Natural killer cell (primary cell): ENCODE measurements at regions not wholly inside any gene's neighbourhood (a gene's known extent, or its start where the extent isn't known, plus 50 kb on each side); places are given as distances from the start of the nearest gene placed in this dataset.

Source experiments
- ATAC-seq, 3 donors: fragments of 150-1000 bp in 2 of 3; fragments of 200-7000 bp in 1 of 3; cut with Tn5 transposase; 1 replicate in 1 of 3; 2 replicates in 2 of 3; pipeline ENCODE4 v1.10.0; 2021; ENCODE audit warnings: mild to moderate bottlenecking in 2 of 3, moderate library complexity in 2 of 3
- DNase-seq, 2 donors: peaks; one replicate each; pipeline versions ENCODE4 v3.0.0 to v3.0.0-alpha.2; 2013 to 2021; ENCODE audit warnings: mixed read lengths in 1 of 2
- H3K27ac ChIP-seq: one replicate; pipeline ENCODE4 v1.5.1; 2013; ENCODE audit warnings: mild to moderate bottlenecking, low read length
- H3K27me3 ChIP-seq: one replicate; pipeline ENCODE4 v1.6.1; 2013; ENCODE audit warnings: low read length; ENCODE audit not compliant: control insufficient read depth, insufficient read depth
- H3K36me3 ChIP-seq: one replicate; pipeline ENCODE4 v1.6.1; 2013; ENCODE audit warnings: low read length; ENCODE audit not compliant: control insufficient read depth, insufficient read depth
- H3K4me1 ChIP-seq: one replicate; pipeline ENCODE4 v1.6.1; 2013; ENCODE audit warnings: low read length; ENCODE audit not compliant: control insufficient read depth, insufficient read depth
- H3K4me3 ChIP-seq: one replicate; pipeline ENCODE4 v1.5.1; 2013; ENCODE audit warnings: low read length
- H3K9me3 ChIP-seq: one replicate; pipeline ENCODE4 v1.6.1; 2013; ENCODE audit warnings: low read length; ENCODE audit not compliant: control insufficient read depth, insufficient read depth
- H3K27ac Mint-ChIP-seq, 2 donors: one replicate each; pipeline ENCODE4 v1.8.0; 2022; ENCODE audit warnings: mild to moderate bottlenecking in 2 of 2, mixed read lengths in 2 of 2, moderate library complexity in 1 of 2
- H3K27me3 Mint-ChIP-seq, 2 donors: one replicate each; pipeline ENCODE4 v1.8.0; 2022; ENCODE audit warnings: low read depth in 2 of 2, mixed read lengths in 2 of 2
- H3K36me3 Mint-ChIP-seq: one replicate; pipeline ENCODE4 v1.8.0; 2022; ENCODE audit warnings: mixed read lengths
- H3K4me1 Mint-ChIP-seq, 2 donors: one replicate each; pipeline ENCODE4 v1.8.0; 2022; ENCODE audit warnings: mixed read lengths in 2 of 2
- H3K4me3 Mint-ChIP-seq: one replicate; pipeline ENCODE4 v1.8.0; 2022; ENCODE audit warnings: mild to moderate bottlenecking, moderate library complexity, mixed read lengths
- H3K9me3 Mint-ChIP-seq, 2 donors: one replicate each; pipeline ENCODE4 v1.8.0; 2022; ENCODE audit warnings: mixed read lengths in 2 of 2
- WGBS: methylation state at CpG from one replicate; pipeline ENCODE4 v1.1.7; 2013; ENCODE audit warnings: missing lambda C conversion rate; ENCODE audit not compliant: insufficient coverage; 5-methylcytosine and 5-hydroxymethylcytosine counted together
- intact Hi-C: fragments of 100-400 bp; cut with micrococcal nuclease; formaldehyde crosslinking; loops from one replicate; pipeline ENCODE4 v1.14.2; 2022
- TF ChIP-seq, protein P1 (sequence below): fragments of 200-600 bp; IDR thresholded peaks from one replicate; pipeline ENCODE4 v1.8.0; 2022; ENCODE audit warnings: antibody characterized with exemption

DNA sequence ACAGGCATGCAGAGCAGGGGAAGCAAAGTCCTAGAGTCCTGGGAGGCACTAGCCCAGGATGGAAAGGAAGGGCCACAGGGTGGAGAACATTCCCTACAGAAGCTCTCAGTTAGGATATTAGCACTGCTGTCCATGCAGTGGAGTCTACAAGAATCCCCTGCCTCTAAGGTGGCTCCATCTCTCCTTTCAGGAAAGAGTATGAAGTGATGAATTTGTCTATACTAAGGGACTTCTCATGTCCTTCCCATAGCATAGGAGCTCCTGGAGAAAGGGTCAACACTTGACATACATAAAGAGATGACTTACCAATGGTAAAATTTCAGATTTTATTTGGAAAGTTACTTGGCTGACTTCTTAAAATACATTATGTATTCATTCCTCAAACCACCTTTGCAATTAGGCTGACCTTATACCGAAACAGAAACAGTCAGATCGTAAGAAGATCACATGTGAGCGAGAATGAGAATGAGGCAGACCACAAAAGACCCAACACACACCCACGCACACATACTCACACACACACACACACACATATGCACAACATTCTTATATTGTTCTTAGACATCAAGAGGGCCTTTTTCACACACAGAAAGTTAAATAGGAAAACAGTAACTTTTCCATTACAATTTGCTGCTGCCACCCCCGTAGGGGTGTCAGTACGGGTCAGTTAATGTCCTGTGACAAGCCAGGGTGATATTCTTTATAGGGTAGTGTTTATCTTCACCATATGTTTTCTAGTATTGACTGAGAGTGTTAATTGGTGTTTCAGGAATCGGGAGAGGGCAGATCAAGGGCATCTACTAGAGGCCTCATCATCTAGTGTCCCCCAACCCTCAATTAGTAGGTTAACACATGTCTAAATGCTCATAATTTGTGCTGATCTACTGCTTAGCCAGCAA lies 159.4 kb downstream of the FAXC start:
- TF ChIP-seq, protein P1, sequence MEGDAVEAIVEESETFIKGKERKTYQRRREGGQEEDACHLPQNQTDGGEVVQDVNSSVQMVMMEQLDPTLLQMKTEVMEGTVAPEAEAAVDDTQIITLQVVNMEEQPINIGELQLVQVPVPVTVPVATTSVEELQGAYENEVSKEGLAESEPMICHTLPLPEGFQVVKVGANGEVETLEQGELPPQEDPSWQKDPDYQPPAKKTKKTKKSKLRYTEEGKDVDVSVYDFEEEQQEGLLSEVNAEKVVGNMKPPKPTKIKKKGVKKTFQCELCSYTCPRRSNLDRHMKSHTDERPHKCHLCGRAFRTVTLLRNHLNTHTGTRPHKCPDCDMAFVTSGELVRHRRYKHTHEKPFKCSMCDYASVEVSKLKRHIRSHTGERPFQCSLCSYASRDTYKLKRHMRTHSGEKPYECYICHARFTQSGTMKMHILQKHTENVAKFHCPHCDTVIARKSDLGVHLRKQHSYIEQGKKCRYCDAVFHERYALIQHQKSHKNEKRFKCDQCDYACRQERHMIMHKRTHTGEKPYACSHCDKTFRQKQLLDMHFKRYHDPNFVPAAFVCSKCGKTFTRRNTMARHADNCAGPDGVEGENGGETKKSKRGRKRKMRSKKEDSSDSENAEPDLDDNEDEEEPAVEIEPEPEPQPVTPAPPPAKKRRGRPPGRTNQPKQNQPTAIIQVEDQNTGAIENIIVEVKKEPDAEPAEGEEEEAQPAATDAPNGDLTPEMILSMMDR, result no peak
- Mint-ChIP-seq H3K27me3 (no peaks in the 10 kb centered on the region), H3K4me1 (no peaks in the 10 kb centered on the region), H3K4me3 (no peak overlapping the region), H3K27ac (no peak overlapping the region), H3K36me3 (no peaks in the 10 kb centered on the region), H3K9me3 (peaks cover 4 to 6% of the 10 kb centered on the region in 2 donors)
- H3K27me3 ChIP-seq, result no peaks in the 10 kb centered on the region
- H3K9me3 ChIP-seq, result no peaks in the 10 kb centered on the region
- DNase-seq (no peak), ATAC-seq (no peak)
- no peak overlapping the region for H3K27ac ChIP-seq
- H3K36me3 ChIP-seq, result no peaks in the 10 kb centered on the region
- intact Hi-C loops, result no loop called here
- WGBS, result 68% methylated on average over 5 of the region's 7 CpGs
- H3K4me3 ChIP-seq, result no peak overlapping the region
- no peaks in the 10 kb centered on the region for H3K4me1 ChIP-seq

DNA sequence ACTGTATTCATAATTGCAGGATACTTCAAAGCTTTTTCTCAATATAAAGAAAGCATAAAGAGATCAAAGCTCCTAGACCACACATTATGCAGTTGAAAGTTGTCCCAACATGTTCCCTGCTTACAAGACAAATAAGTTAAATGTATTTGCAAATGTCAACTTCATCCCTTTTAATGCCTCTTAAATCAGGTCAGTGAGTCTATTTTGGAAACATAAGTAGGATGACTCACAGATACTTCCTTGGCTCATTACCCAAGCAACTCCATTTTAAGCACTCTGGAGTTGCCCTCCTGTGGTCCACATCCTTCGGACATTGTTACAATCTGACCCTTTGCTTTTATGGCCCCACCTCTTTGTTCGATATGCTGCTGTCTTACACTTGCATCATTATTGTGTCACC lies 162.0 kb downstream of the FAXC start:
- Mint-ChIP-seq H3K9me3 (peaks cover 2 to 4% of the 10 kb centered on the region in 2 donors), H3K27me3 (no peaks in the 10 kb centered on the region), H3K4me1 (no peaks in the 10 kb centered on the region), H3K4me3 (no peak overlapping the region), H3K36me3 (no peaks in the 10 kb centered on the region), H3K27ac (no peak overlapping the region)
- TF ChIP-seq, protein P1, result no peak
- no peaks in the 10 kb centered on the region for H3K27me3 ChIP-seq
- DNase-seq (no peak), ATAC-seq (no peak)
- H3K4me3 ChIP-seq, result no peak overlapping the region
- intact Hi-C loops, result no loop called here
- WGBS, result 93% methylated on average over 2 of the region's 2 CpGs
- H3K36me3 ChIP-seq, result no peaks in the 10 kb centered on the region
- no peaks in the 10 kb centered on the region for H3K9me3 ChIP-seq
- H3K4me1 ChIP-seq, result no peaks in the 10 kb centered on the region
- H3K27ac ChIP-seq, result no peak overlapping the region

DNA sequence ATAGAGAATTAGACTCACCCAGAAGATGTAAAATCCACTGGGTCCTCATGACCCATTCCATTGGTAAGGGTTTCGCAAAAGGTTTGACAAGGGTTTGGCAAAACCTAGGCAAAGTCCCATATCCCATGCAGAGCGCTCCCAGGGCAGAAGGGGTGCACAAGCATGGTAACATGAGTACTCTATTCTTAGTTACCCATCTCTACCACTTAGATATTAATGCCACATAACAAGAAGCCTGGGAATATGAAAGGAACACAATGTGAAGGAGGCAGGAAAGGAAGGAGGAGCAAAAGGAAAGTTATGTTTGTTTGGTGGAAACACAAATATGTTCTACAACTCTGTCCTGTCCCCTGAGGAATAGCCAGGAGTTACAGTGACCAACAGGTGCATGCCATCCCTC lies 163.1 kb downstream of the FAXC start:
- WGBS, result 93% methylated on average over 1 of the region's 2 CpGs
- no peak overlapping the region for H3K27ac Mint-ChIP-seq
- TF ChIP-seq, protein P1, result no peak
- H3K4me1 Mint-ChIP-seq, result no peaks in the 10 kb centered on the region
- H3K36me3 ChIP-seq, result no peaks in the 10 kb centered on the region
- DNase-seq, result no peak
- intact Hi-C loops, result no loop called here
- no peak overlapping the region for H3K4me3 Mint-ChIP-seq
- H3K4me1 ChIP-seq, result no peaks in the 10 kb centered on the region
- H3K36me3 Mint-ChIP-seq, result peaks cover 4% of the 10 kb centered on the region
- H3K27me3 ChIP-seq, result no peaks in the 10 kb centered on the region
- peaks cover 6 to 7% of the 10 kb centered on the region in 2 donors for H3K9me3 Mint-ChIP-seq
- no peak overlapping the region for H3K4me3 ChIP-seq
- no peak for ATAC-seq
- H3K9me3 ChIP-seq, result no peaks in the 10 kb centered on the region
- H3K27me3 Mint-ChIP-seq, result no peaks in the 10 kb centered on the region
- no peak overlapping the region for H3K27ac ChIP-seq

DNA sequence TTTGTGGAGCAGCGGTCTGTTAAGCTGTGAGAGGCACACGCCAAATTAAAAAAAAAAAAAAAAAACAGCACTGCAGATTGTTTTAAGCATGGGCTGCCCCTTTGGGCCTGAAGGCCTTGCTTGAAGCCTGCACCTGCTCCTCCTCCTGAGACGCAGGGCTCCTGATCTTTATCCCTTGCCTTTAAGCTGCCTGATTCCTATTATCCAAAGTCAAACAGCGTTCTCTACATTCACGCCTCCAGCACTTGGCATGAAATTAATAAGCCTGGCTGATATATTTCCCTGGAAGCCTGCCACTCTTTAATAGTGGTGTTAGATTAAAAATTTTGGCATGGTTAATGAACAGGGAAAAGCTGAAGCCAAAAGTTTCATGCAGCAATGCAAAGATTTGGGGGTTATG lies 163.9 kb downstream of the FAXC start:
- Histone ChIP-seq H3K27me3 (no peaks in the 10 kb centered on the region), H3K4me3 (no peak overlapping the region), H3K4me1 (no peaks in the 10 kb centered on the region), H3K36me3 (no peaks in the 10 kb centered on the region), H3K27ac (no peak overlapping the region), H3K9me3 (no peaks in the 10 kb centered on the region)
- WGBS, result 90% methylated on average over 5 of the region's 5 CpGs
- DNase-seq (no peak), ATAC-seq (no peak)
- intact Hi-C loops, result no loop called here
- TF ChIP-seq, protein P1, result no peak
- H3K36me3 Mint-ChIP-seq, result peaks cover 12% of the 10 kb centered on the region
- no peaks in the 10 kb centered on the region for H3K4me1 Mint-ChIP-seq
- H3K27me3 Mint-ChIP-seq, result no peaks in the 10 kb centered on the region
- peaks cover 7 to 8% of the 10 kb centered on the region in 2 donors for H3K9me3 Mint-ChIP-seq
- H3K4me3 Mint-ChIP-seq, result no peak overlapping the region
- no peak overlapping the region for H3K27ac Mint-ChIP-seq
